ENCODE measurements at regions not wholly inside any gene's neighbourhood (a gene's known extent, or its start where the extent isn't known, plus 50 kb on each side); places are given as distances from the start of the nearest gene placed in this dataset.

DNA sequence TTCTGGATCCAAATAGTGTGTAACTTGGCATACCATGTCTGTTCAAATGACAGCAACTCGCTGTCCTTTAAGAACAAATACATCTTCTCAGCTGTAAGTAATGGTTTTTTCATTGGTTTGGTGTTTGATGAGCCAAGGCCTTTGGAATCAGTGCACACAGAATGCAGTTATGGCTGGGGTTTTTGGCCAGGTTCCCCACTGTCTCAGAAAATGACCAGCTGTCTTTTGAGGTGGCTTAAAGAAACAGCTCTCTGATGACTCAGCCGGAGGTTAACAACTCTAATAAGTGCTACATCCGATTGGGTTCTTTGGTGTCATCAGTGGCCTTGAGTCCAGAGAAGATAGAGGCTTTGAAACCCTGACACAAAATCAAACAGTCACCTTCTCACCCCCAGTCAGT is 688.4 kb downstream of the REEP3 start:
- no peak for DNase-seq (ENCODE audit: low read depth)

DNA sequence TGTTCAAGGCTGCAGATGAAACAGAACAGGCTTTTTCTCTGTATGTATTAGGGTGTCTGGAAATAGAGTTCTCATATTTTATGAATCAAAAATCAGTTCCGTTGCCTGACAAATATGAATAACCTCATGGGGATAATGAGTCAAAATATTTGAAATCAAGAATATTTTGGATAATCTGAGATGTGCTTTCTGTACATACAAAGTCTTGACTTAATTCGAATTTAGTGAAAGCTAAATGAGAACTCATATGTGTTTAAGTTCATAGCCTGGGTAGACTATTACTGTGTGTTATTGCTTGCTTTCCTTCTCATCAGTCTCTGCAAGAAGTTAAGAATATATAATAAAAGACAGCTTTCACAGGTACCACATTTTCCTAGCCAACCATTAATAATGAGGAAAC is 689.0 kb downstream of the REEP3 start:
- DNase-seq (ENCODE audit: low read depth): no peak

DNA sequence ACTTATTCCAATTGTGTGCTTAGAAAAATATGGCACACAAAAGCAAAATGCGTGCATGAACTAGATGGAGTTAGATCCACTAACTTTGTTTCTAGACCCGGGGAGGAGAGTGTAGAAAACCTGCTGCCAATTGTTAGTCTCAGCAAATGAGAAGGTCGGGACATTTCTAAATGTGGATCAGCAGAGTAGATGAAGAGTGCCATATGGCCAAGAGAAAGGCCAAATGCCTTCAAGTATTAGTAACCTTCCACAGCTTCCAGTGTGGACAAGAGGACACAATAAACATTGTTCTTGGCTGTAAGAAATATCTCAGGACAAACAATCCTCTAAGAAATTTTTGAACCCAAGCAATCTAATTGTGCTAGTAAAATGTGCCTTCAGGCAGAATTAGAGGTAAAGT is 690.3 kb downstream of the REEP3 start:
- DNase-seq (ENCODE audit: low read depth): no peak

DNA sequence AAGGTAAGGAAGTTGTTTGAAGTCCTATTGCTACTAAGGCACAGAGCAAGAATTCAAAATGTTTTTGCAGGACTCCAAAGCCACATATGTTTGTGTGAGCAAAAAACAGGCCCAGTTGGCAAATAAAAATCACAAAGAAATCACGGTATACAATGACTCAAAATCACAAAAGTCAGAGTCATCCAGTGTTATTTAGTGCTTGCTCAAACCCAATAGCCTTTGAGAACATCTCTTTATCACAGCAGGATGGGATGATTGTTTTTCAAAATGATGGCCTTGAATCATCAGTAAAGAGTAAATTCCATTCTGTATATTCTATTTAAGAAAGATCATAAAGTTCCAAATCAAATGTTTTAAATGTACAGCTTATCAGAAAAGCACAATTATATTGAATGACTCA is 693.9 kb downstream of the REEP3 start:
- DNase-seq (ENCODE audit: low read depth): no peak

DNA sequence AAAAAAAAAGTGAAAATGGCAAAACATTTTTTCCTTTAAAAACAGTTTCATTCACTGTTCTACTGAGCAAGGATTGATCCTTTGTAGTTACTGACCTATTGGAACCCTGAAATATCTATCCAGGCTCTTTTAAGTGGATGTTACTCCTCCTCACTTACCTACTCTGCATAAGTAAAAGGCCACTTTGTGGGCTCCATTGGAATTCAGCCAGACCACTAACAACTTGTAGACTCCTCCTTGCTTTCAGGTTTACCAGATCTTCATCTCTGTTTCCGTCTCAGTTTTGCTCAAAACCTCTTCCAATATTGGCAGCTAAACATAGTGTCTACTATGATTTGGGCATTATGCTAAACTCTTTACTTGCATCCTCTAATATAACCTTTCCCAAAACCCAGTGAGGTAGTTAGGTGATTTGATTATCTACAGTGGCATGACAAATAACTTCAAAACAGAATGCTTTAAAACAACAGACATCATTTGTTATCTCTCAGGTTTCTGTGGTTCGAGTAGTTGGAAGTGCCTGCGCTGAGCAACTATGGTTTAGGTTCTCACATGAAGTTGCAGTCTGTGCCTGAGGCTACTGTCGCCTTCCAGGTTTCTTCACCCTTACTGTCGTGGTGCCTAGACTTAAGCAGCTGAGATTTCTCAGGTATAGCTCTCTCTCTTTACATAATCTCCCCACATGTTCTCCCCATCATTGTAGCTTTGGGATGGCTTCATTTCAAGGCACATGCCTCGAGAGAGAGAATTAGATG is 698.2 kb downstream of the REEP3 start:
- DNase-seq (ENCODE audit: low read depth): no peak

DNA sequence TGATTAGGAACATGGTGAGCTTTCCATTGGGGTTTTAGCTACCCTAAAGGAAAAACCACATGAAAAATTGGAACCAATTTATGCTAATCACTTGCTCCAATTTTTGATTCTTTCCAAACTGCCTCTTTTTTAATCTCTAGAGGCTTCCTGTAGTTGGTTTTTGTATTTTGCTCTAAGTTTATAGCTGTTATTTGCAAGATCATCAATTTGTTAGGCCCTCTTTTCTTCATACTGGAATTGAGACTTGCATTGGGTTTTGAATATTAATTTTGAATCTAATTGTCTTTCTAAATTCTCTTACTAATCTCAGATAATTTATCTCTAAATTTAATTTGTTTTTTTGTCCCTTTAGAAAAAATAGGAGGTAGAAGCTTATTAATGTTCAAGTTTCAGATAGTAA is 713.3 kb downstream of the REEP3 start:
- DNase-seq (ENCODE audit: low read depth): no peak

DNA sequence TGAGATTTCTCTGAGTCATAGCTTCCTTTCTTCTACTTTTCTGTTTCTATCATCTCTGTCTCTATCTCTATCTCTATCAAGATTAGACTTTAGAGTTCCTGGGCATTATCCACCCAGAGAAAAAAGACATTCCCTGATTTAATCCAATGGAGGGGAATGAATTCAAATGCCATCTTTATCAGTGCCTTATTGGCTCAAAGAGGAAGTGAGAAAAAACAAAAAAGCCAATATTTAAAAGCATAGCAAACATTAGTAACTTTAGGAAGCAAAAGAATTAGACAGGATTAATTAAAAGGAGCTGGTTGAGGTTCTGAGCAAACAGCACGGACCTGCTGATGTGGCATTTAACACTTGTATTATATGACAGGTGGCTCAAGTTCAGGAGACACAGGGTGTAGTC is 736.5 kb downstream of the REEP3 start:
- DNase-seq (ENCODE audit: low read depth): no peak

DNA sequence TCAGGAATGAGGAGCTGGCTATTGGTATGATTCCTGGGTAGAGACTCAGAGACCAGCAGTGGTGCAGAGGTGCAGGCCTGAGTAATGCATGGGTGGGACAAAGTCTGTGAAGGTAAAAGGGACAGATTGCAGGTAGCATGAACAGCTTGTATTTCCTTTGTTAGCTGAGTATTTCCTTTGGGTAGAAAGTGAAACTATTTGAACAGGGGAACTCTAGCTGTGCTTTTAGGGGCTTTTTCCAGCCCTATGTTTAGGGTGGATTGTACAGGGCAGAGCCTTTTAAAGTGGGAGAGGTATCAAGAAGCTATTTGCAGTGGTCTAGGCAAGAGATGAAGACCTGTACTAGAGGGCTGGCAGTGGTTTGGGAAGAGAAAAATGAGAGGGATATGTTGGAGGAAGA is 739.9 kb downstream of the REEP3 start:
- no peak for DNase-seq (ENCODE audit: low read depth)

DNA sequence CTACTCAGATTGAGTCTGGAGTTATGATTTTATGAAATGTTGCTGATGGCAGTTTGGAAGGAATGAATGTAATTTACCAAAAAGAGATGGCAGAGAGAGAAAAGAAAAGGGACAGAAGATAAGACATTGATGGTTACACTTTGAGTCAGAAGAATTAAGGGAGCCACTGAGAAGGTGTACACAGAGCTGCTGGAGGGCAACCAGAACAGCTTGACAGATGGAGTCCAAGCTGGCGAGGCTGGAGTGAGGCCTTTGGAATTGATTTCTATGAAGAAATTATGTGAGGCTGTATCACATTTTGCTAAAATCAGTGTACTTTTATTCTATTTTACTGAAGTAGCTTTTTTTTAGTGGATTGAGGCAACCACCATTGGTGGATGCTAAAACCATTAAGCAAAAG is 740.5 kb downstream of the REEP3 start:
- no peak for DNase-seq (ENCODE audit: low read depth)

DNA sequence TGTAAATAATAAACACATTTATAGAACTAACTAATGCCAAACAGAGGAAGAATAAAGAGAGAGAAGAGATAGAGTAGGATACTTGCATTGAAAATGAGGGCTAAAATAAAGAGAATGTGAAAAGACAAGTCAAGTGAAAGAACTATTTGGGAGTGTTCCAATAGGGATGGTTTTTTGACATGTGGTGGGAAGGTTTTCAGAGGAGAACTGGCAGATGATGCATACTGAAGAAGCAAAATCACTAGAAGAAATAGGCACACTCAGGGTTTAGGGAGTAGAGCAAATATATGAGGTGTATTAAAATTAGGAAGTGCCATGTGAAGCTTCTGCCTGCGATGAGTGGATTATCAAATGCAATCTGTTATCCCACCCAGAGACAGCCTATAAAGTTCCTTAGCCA is 744.8 kb downstream of the REEP3 start:
- DNase-seq (ENCODE audit: low read depth): no peak

DNA sequence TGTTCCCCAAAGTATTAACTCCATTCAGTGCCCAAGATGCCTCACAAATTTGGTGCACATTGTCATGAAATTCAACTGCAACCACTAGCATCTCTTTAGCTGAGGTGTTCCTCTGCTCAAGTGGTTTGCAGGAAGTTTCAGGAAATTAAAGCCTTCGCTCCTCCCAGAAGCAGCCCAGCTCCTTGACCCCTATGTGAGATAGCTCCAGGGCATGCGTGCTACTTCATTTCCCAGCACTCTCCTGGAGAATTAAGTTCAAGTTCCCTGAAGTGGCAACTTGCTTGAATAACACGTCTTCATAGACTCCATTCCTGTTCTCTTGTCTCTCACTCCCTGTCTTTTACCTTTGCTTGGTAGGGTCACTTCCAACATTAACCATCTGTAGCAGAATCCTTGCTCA is 750.3 kb downstream of the REEP3 start:
- no peak for DNase-seq (ENCODE audit: low read depth)

DNA sequence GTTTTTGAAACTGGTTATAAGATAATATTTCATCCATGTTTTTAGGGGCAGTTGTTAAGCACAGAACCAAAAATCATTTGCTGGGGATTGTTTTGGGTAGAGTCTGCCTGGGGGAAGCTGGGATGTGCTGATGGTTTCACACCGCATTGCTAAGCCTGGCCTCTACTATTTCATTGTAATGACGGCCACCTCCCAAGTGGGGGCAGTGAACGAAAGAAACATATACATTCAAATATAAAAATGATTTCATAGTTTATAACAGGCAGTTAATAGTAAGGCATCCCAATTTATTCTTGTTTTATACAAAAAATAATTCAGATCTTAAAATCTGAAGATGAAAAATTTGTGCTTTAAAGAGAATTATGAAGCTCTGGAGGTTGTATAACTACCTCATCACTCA is 750.8 kb downstream of the REEP3 start:
- DNase-seq (ENCODE audit: low read depth): no peak

DNA sequence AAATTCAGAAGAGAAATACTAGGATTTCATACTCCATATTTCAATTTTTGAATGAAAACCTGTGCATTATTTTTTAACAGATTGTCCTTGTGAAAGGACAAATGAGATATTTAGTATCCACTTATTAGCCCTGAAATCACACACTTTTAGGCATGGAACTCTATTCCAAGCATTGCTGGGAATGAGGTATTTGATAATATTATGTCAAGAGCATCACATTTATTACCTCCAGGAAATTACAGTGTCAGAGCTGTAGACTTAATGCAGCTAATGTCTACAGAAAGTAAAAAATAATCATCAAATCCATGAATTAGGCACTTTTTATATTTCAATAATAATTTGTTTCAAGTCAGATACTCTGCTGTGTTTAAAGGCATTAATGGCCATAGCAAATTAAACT is 753.8 kb downstream of the REEP3 start:
- DNase-seq (ENCODE audit: low read depth): no peak

DNA sequence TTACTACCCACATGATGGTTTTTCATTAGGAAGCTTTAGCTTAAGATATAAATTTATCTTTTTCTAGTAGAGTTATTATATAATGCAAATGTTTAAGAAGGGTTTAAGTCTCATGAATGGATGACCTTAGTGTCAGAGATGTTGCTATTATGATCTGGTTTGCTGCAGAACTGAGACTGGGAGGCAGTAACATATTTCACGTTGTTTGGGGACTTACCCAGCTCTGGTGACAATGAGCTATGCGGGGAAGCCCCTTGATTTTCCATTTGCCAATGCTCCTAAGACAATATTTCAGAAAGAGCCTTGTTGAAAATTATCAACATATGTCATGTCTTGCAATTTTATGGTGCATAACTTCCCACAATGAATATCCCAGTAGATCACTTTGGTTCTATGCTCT is 754.6 kb downstream of the REEP3 start:
- DNase-seq (ENCODE audit: low read depth): no peak

DNA sequence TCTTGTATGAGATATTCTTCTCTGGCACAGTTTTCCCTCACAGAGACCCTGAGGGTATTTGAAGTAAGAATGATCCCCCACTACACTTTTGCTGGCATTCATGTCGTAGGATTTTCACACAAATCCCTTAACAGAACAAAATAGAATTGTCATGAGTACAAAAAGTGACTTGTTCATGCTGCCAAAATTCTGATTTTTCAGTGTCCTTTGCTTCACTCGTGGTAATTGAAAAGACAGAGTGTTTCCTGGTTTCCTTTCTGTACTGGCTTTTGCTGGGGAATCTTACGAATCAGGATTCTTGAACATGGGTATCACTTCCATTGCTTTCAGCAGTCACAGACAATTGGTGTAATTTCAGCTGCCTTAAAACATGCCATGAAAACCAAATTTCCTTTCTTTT is 756.3 kb downstream of the REEP3 start:
- DNase-seq (ENCODE audit: low read depth): no peak

DNA sequence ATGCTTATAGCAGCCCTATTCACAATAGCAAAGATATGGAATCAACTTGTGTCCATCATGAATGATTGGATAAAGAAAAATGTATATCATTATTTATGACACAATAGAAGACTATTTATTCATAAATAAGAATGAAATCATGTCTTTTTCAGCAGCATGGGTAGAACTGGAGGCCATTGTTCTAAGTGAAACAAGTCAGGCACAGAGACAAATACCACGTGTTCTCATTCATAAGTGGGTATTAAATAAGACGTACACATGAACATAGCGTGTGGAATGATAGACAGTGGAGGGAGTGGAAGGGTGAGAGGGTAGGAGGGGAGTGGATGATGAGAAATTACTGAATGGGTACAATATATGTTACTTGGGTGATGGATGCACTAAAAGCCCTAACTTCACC is 762.4 kb downstream of the REEP3 start:
- DNase-seq (ENCODE audit: low read depth): no peak

DNA sequence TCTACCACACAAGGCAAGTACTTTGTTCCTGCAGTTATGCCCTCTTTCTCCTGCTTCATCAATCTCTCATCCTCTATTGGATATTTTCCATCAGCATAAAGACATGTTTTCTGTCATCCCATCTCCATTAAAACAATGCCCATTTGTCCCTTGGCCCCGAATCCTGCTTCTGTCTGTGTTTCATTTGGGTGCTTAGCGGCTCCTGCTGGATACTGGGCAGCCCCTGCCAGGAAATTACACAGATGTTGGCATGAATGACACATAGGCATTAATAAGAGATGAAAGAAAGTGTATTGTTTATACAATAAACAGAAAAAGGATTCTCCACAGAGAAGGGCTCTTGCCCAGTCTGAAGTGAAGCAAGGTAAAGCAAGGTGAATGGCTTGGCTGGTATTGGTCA is 765.3 kb downstream of the REEP3 start:
- DNase-seq (ENCODE audit: low read depth): no peak

DNA sequence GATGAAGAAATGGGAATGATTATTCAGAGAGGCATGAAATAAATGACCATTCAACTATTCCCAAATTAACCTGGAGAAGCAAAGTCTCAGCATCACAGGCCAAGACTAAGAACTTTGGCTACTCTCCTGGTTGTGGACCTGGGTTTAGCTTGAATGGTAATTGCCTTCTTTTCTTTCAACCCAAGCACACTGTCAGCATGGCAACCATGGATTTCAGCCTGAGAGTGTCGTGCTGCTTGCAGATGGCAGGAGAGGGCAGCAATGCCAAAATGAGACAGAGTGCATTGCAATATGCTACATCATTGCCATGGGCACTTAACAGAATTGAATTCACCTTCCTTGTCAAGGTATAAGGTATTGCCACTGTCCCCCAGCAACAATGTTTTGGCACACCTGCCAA is 767.2 kb downstream of the REEP3 start:
- DNase-seq (ENCODE audit: low read depth): no peak

DNA sequence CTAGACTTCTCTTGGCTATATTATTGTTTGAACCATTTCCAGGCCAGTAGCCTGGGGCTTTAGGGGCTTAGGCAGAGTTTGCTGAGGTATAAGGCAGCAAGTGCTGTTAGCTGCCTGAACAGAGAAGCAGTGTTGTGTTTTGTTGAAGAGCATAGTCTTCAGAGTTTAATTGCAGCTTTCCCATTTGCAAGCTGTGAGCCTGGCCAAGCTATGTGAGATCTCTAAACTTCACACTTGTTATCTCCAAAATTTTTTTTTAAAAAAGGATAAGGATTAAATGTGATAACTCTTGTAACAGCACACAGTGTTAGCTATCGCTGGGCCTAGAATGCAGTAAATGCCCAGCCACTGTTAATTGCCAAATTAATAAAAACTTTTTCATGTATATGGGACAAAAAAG is 782.4 kb downstream of the REEP3 start:
- DNase-seq (ENCODE audit: low read depth): no peak

DNA sequence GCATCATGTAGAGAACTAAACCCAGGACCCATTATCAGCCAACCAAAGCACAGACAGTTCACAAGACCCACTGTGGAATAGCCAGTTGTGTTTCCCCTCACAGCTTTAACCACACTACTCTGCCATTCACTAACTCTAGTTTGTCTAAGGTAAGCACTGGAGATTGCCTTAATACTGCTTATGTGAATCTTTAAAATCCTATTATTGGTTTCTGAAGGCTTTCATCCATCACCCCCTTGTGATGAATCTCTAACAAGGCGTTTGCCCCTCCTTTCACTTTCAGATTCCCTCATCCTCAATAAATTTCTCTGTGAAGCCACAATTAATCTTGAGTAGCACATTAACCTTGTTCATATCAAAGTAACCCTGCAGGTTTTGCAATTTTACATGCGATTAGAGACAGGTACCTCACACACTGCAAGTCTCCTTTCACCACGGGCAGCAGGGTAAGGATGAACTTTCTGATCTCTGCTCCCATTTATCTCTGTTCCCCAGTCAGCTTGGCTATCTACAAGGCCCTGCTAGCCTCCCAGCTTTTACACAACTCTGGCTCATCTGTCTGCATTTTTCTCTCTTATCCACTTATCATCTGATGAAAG is 785.6 kb downstream of the REEP3 start:
- DNase-seq (ENCODE audit: low read depth): no peak

DNA sequence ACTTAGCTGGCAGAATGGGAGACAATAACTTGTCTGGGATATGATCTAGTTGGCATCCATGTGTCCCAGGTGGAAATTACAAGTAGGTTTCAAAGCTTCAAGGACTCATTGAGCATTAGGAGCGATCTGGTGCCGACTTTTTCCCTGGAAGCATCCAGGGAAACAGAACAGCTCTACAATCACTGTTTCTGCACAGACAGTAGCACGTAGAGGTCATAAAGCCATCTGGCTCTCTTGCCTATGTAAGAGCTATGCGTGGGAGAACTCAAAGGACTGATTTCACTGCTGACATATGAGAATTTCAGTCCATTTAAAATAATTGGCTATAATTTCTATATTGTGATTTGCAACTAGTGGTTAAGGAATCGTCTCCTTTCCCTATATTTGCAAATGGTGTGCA is 791.7 kb downstream of the REEP3 start:
- no peak for DNase-seq (ENCODE audit: low read depth)

DNA sequence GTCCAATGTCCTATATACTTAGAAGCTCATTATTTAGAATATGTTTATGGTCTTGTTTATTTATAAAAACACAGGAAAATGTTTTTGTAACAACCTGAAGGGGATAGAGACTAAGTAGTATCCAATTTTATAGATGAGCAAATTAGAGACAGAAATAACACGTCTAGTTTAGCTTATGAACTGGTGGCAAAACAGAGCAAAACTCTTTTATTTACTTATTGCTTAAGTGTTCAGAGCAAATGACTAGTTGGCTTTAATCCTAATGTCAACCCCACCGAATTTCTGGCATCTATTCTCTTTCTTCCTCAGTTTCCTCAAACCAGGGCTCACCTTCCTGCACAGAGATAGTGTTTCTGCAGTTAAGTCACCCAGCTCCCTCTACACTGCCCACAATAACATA is 792.8 kb downstream of the REEP3 start:
- DNase-seq (ENCODE audit: low read depth): no peak

DNA sequence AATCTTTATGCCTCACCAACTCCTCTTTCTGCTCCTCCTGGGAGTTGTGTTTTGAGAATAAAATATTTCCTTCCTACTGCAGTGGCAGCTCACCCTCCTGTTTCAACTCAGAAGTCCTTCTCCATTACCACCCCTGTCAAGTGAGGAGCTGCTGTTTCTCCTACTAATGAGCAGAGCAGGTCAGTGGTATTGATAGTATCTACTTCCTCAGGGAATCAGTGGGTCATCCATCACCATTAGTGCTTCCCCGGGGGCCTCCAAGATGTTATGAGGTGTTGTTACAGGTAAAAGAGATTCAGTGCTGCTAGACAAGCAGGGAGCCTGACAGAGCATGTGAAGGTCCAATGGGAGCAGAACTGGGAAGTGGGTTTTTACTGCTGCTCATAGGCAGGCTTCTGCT is 795.2 kb downstream of the REEP3 start:
- no peak for DNase-seq (ENCODE audit: low read depth)

DNA sequence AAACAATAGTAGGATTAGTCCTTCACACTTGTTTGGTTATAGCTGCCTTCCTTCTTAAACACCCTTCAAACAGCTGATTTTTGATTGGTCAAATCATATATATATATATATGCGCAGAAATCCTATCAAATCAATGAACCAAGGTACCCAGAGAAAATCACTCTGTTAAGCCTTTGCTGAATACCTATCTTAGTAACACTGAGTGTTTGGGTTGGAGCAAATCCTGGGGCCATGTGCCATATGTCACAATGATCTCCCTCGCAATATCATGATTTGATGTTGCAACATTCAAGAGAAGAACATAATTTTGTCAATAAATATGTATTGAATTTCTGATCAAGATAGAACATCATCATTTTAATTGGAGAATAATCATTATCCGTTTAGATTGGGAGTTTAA is 795.6 kb downstream of the REEP3 start:
- DNase-seq (ENCODE audit: low read depth): no peak
